Vagina (tissue), 2 donors: ENCODE measurements at regions not wholly inside any gene's neighbourhood (a gene's known extent, or its start where the extent isn't known, plus 50 kb on each side); places are given as distances from the start of the nearest gene placed in this dataset.

Source experiments
- POLR2A ChIP-seq, 2 donors: fragments of 450-650 bp; IDR thresholded peaks; one replicate each; pipeline ENCODE4 v1.6.1; 2017; ENCODE audit warnings: antibody characterized with exemption in 2 of 2, mild to moderate bottlenecking in 2 of 2, moderate library complexity in 2 of 2
- TF ChIP-seq, protein P1 (sequence below), 3 experiments: fragments of 450-650 bp in 2 of 3; fragments of 200-600 bp in 1 of 3; sonication (generic) in 1 of 3; IDR thresholded peaks; one replicate each; pipeline ENCODE4 v1.5.1; 2017 to 2019; ENCODE audit warnings: antibody characterized with exemption in 3 of 3, mild to moderate bottlenecking in 2 of 3, moderate library complexity in 2 of 3

DNA sequence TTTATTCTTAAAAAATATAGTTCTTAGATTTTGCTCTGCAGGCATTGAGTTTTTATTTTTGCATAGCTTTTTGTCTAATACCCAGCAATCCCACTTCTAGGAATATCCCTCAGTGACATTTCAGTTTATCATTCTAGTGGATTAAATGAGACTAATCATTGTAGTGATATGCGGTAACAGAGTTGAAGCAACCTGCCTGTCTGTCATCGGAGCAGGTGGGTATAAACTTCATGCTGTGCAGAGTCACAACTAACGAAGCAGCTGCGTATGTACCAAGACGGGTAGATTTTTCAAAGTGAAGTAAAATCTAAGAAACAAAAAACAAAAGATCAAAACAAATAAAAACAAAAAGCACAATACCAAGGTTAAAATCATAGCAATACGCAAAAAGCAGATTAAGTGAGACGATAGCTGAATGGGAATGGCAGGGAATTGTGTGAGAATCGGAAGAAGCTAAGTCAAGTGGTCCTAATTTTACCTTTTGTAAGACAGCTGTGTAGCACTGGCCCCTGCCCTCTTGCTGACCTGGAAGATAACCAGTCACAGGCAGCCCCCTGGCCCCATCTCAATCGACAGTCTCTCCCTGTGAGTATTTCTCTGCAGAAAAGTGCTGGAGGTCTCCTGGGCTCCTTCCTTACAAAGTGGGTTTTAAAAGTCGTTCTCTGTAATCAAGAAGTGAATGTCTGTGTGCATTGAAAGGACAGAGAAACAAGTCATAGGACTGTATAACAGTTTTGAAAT, 169.2 kb downstream of the OR2B2 start:
- TF ChIP-seq, protein P1, sequence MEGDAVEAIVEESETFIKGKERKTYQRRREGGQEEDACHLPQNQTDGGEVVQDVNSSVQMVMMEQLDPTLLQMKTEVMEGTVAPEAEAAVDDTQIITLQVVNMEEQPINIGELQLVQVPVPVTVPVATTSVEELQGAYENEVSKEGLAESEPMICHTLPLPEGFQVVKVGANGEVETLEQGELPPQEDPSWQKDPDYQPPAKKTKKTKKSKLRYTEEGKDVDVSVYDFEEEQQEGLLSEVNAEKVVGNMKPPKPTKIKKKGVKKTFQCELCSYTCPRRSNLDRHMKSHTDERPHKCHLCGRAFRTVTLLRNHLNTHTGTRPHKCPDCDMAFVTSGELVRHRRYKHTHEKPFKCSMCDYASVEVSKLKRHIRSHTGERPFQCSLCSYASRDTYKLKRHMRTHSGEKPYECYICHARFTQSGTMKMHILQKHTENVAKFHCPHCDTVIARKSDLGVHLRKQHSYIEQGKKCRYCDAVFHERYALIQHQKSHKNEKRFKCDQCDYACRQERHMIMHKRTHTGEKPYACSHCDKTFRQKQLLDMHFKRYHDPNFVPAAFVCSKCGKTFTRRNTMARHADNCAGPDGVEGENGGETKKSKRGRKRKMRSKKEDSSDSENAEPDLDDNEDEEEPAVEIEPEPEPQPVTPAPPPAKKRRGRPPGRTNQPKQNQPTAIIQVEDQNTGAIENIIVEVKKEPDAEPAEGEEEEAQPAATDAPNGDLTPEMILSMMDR (IDR thresholded peaks at IDR 0.05), result no peak
- no peak for TF ChIP-seq POLR2A (IDR thresholded peaks at IDR 0.05)
